ENCODE measurements at regions not wholly inside any gene's neighbourhood (a gene's known extent, or its start where the extent isn't known, plus 50 kb on each side); places are given as distances from the start of the nearest gene placed in this dataset.
A peak's percentile ranks its signal among the peaks of the same experiment; 100 is the strongest.

GRCh38 chr4:35125995-35126712 is 1118.2 kb downstream of the ARAP2 start:
- DNase-seq = peak; percentile 91

GRCh38 chr4:35138449-35138848 is 1105.9 kb downstream of the ARAP2 start:
- DNase-seq = no peak

- no peak for DNase-seq
Measured at GRCh38 chr4:35147761-35148160, 1096.6 kb downstream of the ARAP2 start.

GRCh38 chr4:35151816-35152572 is 1092.3 kb downstream of the ARAP2 start:
- peak; percentile 28 for DNase-seq

GRCh38 chr4:35163168-35163567 is 1081.1 kb downstream of the ARAP2 start:
- DNase-seq = no peak

GRCh38 chr4:35164063-35164462 is 1080.3 kb downstream of the ARAP2 start:
- DNase-seq = no peak

GRCh38 chr4:35166466-35166865 is 1077.8 kb downstream of the ARAP2 start:
- no peak for DNase-seq

- no peak for DNase-seq
Measured at GRCh38 chr4:35167385-35167784, 1076.9 kb downstream of the ARAP2 start.

GRCh38 chr4:35175487-35175886 is 1068.8 kb downstream of the ARAP2 start:
- no peak for DNase-seq

GRCh38 chr4:35175894-35176293 is 1068.4 kb downstream of the ARAP2 start:
- no peak for DNase-seq

- DNase-seq = no peak
Measured at GRCh38 chr4:35182451-35182850, 1061.9 kb downstream of the ARAP2 start.

GRCh38 chr4:35189988-35190613 is 1054.2 kb downstream of the ARAP2 start:
- DNase-seq = no peak

- DNase-seq = no peak
Measured at GRCh38 chr4:35201403-35201802, 1042.9 kb downstream of the ARAP2 start.

- no peak for DNase-seq
Measured at GRCh38 chr4:35216636-35217035, 1027.7 kb downstream of the ARAP2 start.

- no peak for DNase-seq
Measured at GRCh38 chr4:35217331-35217730, 1027.0 kb downstream of the ARAP2 start.

GRCh38 chr4:35228313-35228712 is 1016.0 kb downstream of the ARAP2 start:
- no peak for DNase-seq

- no peak for DNase-seq
Measured at GRCh38 chr4:35229021-35229420, 1015.3 kb downstream of the ARAP2 start.

GRCh38 chr4:35237924-35238323 is 1006.4 kb downstream of the ARAP2 start:
- DNase-seq = no peak

GRCh38 chr4:35238793-35239192 is 1005.5 kb downstream of the ARAP2 start:
- no peak for DNase-seq

GRCh38 chr4:35246493-35246892 is 997.8 kb downstream of the ARAP2 start:
- no peak for DNase-seq

- DNase-seq = no peak
Measured at GRCh38 chr4:35247047-35247446, 997.3 kb downstream of the ARAP2 start.

GRCh38 chr4:35250331-35250730 is 994.0 kb downstream of the ARAP2 start:
- no peak for DNase-seq

GRCh38 chr4:35250761-35251160 is 993.6 kb downstream of the ARAP2 start:
- DNase-seq = no peak

- DNase-seq = no peak
Measured at GRCh38 chr4:35252071-35252470, 992.2 kb downstream of the ARAP2 start.

Measured in NCI-H2029 (cell line).